Suppressor macrophage treated with lipopolysaccharide for 1 hour (primary cell): ENCODE measurements at regions not wholly inside any gene's neighbourhood (a gene's known extent, or its start where the extent isn't known, plus 50 kb on each side); places are given as distances from the start of the nearest gene placed in this dataset.
"Not testable (repeated sequence)": the region's sequence is repeated elsewhere in the genome, so short reads cannot be mapped to it uniquely, and the experiment has no call there.

Source experiments
- DNase-seq, 3 donors: peaks; one replicate each; pipeline ENCODE4 v3.0.0-alpha.2; 2020 to 2022

DNA sequence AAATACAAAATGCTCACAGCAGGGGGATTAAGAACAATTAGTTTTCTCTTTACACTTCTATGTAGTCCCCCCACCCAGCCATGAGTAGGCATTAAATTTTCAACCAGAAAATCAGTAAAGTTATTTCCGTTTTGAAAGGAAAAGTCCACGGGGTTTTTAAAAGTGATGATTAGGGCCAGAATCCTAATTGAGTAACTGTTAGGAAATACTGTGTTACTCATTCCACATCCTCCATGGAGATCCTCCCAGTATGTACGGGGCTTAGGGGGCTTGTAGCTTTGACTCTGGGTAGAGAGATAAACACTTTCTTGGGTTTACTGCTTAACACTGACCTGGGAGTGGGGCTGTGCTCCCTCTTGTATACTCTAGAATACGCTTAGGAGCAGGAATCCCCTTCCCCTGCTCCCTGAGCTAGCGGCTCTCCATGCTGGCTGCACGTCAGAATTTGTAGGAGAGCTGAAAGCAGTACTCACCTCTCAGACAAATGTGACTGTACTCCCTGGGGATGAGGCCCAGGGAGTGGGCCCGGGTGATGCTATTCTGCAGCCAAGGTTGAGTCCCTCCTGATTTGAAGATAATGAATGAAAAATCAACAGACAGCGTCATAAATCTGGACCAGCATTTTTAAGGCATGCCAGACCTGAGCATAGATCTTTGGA is 100.5 kb downstream of the SLC4A3 start:
- peak in 2 of 3 donors; percentile 35 for DNase-seq

DNA sequence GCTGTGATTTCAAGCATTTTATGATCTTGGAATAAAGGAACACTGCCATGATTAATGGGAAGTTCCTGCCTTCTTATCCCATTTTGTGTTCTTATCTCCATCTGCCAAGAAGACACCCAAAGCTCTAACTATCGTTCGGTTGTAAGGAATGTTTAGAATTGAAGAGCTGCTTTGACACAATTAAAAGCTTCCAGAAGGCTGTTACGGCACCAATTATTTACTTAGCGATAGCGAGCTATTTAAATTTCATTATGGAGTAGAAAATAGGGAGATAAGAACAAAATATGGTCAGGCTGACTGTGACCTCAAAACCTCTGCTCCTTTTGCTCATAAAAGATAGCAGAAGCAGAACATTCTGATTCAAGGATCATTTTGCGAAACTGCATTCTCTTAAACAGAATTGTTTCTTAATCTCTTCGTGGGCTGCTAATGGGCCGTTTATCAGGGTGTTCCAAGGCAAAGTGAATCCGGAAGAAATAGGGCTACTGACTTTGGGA is 101.6 kb downstream of the SLC4A3 start:
- DNase-seq = no peak

DNA sequence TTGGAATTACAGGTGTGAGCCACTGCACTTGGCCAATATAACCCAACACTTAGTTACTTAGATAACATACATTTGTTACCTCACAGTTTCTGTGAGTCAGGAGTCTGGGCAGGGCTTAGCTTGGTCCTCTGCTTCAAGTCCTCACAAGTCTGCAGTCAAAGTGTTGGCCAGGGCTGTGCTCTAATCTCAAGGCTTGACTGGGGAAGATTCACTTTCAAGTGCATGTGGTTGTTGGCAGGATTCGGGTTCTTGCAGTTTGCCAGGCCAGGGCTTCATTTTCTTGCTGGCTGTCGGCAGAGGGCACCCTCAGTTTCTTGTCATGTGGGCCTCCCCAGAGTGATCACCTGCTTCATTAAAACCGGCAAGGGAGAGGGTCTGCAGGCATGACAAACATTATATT is 103.7 kb downstream of the SLC4A3 start:
- DNase-seq = no peak

DNA sequence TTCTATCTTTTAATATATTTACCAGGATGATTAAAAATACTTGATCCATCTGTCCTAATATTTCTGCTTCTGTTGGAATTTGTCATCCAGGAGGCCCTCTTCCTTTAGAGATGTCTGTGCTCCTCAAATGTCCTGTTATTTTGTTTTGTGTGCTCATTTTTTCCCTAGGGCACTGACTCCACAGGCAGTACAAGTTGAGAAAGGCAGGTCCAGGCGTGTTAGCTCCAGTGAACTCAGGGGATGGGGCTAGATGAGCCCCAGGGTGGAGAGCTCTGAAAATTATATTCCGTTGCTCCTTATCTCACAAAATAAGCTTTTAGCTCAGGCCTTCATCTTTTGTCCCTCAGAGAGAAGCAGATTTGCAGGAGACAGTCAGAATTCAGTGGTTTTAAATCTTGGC is 105.7 kb downstream of the SLC4A3 start:
- no peak for DNase-seq

DNA sequence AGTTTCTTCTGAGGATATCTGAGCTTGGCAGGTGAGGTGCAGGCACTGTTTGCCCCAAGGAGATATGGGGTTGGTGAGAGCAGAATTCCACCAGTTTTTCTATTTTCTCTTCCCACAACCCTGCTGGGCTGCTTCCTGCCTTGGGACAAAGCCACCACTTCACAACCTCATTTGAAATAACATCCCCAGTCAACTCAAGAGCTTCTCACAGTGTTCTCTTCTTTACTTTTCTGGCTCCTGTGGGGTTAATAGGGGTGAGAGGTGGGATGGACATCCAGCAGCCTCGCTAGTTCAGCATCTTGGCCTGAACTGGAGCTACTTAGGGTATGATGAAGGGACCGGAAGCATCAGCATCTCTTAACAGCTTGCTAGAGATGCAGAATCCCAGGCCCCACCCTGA is 106.3 kb downstream of the SLC4A3 start:
- DNase-seq = no peak

DNA sequence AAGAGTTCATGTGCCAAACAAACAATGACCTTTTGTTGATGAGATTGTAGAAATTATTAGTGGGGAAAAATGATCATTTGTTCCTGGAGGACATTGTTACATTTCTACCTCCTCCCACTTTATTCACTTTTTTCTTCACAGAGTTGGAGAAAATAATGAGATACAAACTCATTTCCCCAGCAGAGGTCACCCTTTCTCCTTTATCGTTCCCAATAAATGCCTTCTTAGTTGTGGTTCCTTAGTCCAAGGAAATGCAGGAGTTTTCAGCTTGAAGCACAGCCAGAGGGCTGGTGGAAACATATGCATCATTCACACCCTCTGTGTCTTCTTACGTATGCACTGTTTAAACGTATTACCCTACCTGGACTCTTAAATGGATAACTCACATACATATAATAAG is 108.8 kb downstream of the SLC4A3 start:
- DNase-seq = peak; percentile 45 to 54 (median 53)

DNA sequence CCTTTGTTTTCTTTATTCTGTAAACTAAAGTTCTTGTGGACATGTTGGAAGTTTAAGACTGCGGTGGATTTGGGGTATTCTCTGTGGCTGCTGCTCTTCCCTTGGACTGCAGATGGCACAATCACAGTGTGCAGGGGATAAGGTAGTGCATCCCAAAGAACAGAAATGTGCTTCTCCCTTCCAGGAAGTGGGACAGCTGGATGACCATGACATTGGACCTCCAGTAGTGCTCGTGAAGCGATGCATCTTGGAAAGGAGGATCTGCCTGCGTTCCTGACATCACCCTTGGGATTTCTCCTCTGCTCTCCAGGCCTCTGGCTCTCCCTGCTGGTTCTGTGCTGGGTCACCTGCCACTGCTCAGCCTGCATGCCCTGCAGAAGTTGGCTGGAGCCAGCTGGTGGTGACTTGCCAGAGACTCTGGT is 109.9 kb downstream of the SLC4A3 start:
- no peak for DNase-seq

DNA sequence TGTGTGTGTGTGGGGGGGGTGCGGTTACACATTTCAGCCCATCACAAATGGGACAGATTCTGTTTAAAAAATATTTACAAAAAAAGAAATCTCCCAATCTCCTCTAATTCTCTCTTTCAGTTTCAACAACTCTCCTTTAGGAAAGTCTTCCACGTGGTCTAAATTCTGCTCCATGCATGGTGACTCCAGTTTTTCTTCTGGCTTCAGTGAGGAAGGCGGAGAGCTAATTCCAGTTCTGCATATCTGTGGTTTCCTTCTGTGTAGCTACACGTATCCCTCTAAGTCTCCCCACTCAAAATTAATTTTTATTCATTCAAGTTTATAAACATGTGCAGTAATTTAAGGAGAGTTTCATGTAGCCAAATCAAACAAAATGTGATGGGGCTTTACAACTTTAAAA is 111.6 kb downstream of the SLC4A3 start:
- no peak for DNase-seq

DNA sequence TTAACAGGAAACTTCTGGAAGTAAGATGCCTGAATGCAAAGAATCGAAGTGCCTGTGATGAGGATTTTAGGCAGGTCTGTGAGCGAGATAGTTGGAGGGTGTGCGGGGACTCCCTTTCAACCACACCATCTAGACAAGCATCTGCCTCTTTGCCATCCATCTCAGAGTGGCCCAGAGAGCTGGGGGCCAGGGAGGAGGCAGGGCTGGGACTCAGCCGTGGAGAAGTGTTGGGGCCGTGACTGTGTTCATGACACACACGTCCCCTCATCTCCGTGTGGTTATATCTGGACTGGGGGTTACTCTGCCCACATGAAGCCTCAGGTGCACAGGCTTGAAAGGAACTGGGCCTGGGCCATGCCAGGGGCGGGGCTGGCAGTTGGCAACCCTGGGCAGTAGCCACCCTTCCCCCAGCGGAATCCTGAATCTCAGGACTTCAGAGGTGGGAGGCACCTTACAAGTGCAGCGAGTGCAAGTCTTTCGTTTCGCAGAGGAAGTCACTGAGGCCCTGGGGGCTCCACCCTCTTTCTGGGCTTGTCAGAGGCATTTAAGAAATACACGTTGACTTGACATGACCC is 112.5 kb downstream of the SLC4A3 start:
- DNase-seq = no peak

DNA sequence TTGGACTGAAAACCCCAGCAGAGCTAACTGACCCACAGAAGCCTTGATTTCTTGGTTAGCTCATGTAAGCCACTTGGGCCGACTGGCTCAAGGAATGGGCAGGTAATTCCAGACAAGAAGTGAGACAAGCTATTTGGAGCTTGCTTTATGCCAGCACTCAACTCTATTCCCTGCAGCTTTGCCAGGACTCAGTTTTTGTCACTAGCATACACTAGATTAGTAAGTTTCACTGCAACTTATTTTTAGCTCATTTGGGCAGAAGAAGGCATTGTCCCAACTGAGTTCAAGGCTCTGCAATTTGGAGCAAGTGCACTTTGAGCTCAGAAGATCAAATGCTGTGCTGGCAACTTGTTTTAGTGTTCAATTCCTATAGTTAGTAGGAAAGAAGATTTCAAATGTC is 116.1 kb downstream of the SLC4A3 start:
- no peak for DNase-seq

DNA sequence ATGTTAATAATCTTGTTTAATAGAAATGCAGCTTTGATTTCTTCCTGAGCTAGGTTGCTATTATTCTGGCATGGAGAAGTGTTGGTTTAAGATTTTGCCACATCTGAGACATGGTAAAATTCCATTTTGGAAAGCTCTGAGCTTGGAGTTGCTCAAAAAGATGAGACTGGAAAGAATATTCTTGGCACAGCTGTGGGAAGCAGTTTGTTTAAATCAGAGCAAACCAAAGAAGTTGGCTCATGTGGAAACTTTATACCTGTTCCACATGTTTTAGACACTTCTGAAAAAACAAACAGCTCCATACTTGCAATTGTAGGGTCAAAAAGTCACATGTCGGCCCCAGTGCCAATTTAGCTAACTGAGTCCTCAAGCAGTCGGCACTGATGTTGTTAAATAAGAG is 116.6 kb downstream of the SLC4A3 start:
- no peak for DNase-seq

DNA sequence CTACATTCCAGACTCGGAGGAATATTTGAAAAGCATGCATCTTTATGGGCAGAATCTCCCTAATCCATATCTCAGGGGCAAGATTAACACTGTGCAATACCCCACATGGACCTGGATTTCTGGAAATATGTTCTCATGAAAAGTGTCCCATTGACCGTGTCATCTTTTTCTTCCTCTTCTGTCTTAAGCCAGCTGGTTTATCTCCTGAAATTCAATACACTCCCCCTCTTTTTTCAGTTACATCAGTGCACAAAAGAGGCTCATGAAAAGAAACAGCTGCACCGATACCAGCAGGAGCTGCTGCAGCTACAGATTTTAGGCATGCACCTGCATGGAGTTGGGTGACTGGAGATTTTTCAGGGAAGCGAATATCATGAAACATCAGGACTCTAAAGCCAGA is 117.2 kb downstream of the SLC4A3 start:
- DNase-seq = no peak

DNA sequence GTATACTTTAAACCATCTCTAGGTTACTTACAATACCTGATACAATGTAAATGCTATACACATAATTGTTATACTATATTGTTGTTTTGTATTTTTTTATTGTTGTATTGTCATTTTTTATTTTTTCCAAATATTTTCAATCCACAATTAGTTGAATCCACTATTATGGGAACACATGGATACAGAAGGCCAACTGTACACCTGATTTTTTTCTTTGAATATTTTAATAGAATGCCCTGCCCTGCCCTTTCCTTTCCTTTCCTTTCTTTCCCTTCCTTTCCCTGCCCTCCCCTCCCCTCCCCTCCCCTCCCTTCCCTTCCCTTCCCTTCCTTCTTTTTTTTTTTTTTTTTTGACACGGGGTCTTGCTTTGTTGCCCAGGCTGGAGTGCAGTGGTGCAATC is 120.2 kb downstream of the SLC4A3 start:
- no peak for DNase-seq

DNA sequence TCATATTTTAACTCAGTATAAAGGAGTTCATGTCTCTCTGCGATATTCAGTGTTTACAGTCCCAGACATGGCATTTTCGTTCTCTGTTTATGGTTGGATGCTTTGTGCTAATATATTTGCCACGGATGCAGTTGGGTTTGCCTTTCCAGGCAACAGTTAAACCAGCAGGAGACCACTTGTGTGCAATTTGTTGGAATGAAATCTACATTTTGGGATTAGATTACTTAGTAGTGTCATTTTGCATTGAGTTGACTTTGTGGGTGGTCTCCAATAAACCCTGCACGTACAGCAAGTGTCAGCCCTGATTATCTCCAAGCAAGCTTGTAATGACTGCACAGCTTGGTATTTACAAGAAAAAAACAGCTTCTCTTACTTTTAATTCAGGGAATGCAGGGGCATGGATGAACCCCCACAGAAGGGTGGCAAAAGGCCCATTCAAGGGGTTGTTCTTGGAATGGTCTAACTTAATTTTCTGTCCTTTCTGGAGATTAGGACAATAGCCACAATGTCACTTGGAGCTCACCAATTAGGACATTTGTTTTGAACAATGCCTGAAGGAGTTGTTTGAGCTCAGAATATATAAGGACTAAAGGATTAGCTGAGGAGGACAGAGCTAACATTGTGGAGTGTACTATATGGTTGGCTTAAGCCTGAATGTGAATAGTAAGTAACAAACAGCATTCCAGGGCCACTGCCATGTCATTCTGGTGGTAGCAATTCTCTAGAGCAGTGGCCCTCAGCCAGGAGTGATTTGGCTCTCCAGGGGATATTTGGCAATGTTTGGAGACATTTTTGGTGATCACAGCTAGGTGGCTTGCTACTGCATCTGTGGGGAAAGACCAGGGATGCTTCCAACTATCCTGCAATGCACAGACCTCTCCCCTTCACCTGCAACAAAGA is 121.5 kb downstream of the SLC4A3 start:
- no peak for DNase-seq

DNA sequence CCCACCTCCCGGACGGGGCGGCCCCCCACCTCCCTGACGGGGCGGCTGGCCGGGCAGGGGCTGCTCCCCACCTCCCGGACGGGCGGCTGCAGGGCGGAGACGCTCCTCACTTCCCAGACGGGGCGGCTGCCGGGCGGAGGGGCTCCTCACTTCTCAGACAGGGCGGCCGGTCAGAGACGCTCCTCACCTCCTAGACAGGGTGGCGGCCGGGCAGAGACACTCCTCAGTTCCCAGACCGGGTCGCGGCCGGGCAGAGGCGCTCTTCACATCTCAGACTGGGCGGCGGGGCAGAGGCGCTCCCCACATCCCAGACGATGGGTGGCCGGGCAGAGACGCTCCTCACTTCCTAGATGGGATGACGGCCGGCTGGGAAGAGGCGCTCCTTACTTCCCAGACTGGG is 123.7 kb downstream of the SLC4A3 start:
- DNase-seq = not testable (repeated sequence)

DNA sequence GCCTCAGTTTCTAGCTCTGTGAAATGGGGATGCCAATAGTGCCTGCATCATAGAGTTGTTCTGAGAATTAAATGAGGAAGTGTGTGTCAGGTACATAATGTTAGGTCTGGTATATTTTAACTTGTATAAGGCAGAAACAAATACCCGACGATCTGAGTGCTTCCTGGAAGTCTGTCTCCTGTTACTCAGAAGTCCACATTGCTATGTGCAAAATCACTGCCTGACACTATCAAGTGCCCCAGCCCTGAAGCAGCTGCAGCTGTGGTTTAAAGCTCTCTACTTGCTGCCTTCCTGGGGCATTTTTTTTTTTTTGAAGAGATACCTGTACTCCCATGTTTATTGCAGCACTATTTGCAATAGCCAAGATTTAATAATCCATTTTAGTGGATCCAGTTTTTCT is 125.3 kb downstream of the SLC4A3 start:
- DNase-seq = no peak

DNA sequence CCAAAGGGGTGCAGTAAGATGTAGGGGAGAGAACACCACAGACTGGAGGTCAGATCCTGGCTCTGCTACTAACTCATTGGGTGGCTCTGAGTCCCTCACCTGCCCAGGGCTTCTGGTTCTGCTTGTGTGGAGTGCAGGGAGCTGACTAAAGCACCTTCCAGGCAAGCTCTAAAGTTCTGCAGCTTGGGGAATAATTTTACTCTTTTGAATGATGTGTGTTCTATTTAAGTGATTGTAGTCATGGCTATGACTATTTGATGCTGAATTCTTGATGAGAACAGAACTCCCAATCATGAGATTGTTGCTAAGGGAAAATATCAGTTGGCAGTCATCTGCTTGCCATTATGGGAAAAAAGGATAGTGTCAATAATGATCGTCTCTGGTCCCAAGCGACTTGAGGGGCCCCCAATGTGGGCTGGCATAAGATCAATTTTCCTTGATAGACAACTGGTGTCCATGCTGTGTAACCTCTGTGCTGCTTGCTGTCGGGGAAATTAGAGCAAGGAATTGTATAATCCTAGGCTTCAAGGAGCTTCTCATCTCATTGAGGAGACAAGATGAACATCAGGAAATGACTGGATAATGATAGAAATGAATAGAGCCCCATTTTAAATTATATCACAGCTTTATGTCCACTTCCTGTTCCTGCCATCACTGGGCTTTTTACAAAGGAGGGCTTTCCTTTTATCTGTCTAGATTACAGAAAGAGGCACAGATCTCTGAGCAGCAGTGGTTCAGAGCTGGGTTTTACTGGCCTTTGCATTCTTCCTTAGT is 131.7 kb downstream of the SLC4A3 start:
- DNase-seq = no peak

DNA sequence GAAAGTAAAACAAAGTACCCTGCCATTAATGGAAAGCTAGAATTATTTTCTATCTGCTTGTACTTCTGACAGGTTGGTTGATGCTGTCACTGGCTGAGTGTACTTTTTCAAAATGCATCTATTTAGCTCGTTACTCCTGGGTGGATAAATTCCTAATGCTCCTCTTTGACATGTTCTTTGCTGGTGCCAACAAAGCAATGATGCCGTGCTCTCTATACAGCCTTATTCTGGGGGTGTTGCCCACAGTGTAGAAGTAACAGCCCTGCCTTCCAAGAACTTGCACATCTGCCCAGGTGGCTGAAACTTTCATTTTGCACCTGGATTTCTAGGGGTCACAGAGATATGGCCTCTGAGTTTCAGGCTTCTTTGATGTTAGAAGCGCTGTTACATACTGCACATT is 132.4 kb downstream of the SLC4A3 start:
- no peak for DNase-seq

DNA sequence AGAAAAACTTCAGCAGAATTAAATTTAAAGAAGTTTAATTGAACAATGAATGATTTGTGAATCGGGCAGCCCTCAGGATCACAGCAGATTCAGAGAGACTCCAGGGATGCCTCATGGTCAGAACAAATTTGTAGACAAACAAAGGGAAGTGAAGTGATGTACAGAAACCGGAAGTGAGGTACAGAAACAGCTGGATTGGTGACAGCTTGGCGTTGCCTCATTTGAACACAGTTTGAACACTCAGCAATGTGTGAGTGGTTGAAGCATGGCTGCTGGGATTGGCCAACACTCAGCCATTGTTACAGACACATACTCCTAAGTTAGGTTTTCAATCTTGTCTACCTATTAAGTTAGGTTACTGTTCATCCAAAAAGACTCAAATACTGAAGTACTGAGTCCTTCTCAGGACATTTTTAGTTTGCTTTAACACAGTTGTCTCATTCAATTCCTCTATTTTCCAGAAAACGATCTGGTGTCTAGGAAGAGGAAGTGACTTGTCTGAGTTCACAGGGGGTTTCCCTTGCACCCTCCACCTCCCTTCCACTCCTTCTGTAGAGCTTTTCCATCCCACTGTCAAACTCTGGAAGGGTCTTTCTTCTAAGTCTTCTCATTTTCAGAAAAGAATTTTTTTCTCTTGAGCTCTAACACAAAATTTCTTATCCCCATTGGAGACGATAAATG is 137.9 kb downstream of the SLC4A3 start:
- DNase-seq = peak; percentile 36 to 72 (median 40)

DNA sequence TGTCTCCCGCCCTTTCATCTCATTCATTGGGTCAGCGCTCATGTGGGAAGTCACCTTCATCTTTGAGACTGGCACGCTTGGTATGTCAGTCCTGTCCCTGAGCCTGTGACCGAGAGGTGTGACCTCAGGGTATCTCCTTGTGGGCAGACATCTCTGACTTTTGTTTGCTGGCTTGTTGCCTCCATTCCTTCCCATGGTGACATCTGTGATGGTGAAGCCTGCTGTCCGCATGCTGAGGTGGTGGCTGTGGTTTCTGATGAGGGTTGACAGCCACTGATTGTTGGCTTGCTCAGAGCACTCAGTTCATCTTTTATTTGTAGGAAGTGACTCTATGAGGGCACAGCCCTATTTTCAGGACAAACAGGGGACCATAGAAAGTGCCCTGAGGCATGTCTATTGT is 139.2 kb downstream of the SLC4A3 start:
- no peak for DNase-seq

DNA sequence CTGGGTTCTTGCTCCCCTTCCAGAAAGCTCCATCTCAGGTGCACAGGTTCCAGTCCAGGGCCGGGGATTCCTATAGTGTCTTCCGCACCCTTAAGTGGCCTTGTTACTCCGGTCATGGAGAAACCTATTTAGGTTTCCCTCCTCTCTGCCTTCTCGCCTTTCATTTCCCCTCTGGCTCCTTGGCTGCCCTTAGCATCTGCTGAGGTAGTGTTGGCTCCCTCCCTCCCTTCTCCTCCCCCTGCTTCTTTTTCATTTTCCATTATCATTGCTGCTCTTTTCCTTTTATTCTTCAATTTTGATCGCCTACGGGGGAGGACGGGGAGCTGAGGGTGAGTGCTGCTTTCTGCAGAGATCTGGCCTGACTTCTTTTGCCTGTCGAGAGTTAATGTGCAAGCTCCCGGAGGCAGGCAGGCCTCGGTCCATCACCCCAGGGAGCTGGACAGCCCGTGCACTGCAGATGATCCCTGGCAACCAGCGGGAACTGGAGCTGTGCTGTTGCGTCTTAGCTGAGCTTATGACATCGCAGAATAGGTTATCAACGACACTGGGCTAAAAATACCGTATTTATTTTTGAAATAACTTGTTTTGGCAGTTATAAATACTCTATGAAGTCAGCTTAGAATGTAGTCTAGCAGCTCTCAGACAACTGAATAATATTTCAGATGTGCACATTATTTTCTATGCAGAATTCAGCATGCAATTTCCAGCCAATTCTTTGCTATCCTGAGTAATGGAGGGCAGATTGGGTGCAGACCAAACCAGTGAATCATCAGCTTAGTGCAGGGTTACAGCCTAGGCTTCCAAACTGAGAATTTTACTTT is 141.9 kb downstream of the SLC4A3 start:
- DNase-seq = no peak
